ENCODE measurements at regions not wholly inside any gene's neighbourhood (a gene's known extent, or its start where the extent isn't known, plus 50 kb on each side); places are given as distances from the start of the nearest gene placed in this dataset.

GRCh38 chr20:2203436-2203835 is 92.4 kb upstream of the TGM3 start:
- no peaks in the 10 kb centered on the region for H3K9me3 ChIP-seq (ENCODE audit: insufficient read depth, low read depth, low read length)
- H3K27me3 Mint-ChIP-seq (ENCODE audit: low read depth, unreplicated experiment): no peaks in the 10 kb centered on the region
- H2AFZ ChIP-seq (ENCODE audit: low read depth, low read length): no peak overlapping the region
- no peak overlapping the region for H3K4me3 Mint-ChIP-seq (ENCODE audit: unreplicated experiment)
- no peak overlapping the region for H3K4me2 ChIP-seq (ENCODE audit: low read length)
- H4K20me1 ChIP-seq (ENCODE audit: insufficient read depth, low read length): no peaks in the 10 kb centered on the region
- no peak for FAIRE-seq
- H3K36me3 ChIP-seq (ENCODE audit: insufficient read depth, low read length): no peaks in the 10 kb centered on the region
- H3K9ac ChIP-seq (ENCODE audit: low read length): no peak overlapping the region
- H3K4me3 ChIP-seq (ENCODE audit: insufficient read depth, low read depth, low read length): no peak overlapping the region
- peaks cover 9% of the 10 kb centered on the region for H3K27me3 ChIP-seq (ENCODE audit: insufficient read depth, low read length)
- H3K36me3 Mint-ChIP-seq (ENCODE audit: low read depth, unreplicated experiment): no peaks in the 10 kb centered on the region
- no peak for TF ChIP-seq CTCF (IDR thresholded peaks at IDR 0.05; ENCODE audit: insufficient read depth, low read depth, low read length)
- TF ChIP-seq EZH2 (IDR thresholded peaks at IDR 0.05; ENCODE audit: insufficient read depth, low read length): no peak
- peaks cover 5% of the 10 kb centered on the region for H3K4me1 ChIP-seq (ENCODE audit: insufficient read depth, low read length)
- no peaks in the 10 kb centered on the region for H3K9me3 Mint-ChIP-seq (ENCODE audit: unreplicated experiment)
- no peaks in the 10 kb centered on the region for H3K4me1 Mint-ChIP-seq (ENCODE audit: low read depth, unreplicated experiment)
- H3K27ac ChIP-seq (ENCODE audit: low read depth, low read length): no peak overlapping the region
- no peaks in the 10 kb centered on the region for H3K79me2 ChIP-seq (ENCODE audit: insufficient read depth, low read length)
- DNase-seq (ENCODE audit: low read depth): no peak
- no peak overlapping the region for H3K27ac Mint-ChIP-seq (ENCODE audit: unreplicated experiment)

GRCh38 chr20:2204021-2204420 is 91.8 kb upstream of the TGM3 start:
- no peaks in the 10 kb centered on the region for H3K9me3 Mint-ChIP-seq (ENCODE audit: unreplicated experiment)
- no peak for FAIRE-seq

More at GRCh38 chr20:2204021-2204420, 91.8 kb upstream of the TGM3 start:
- peaks cover 13% of the 10 kb centered on the region for H3K27me3 ChIP-seq (ENCODE audit: insufficient read depth, low read length)
- Mint-ChIP-seq H3K27ac (ENCODE audit: unreplicated experiment) (no peak overlapping the region), H3K4me3 (ENCODE audit: unreplicated experiment) (no peak overlapping the region), H3K27me3 (ENCODE audit: low read depth, unreplicated experiment) (no peaks in the 10 kb centered on the region), H3K4me1 (ENCODE audit: low read depth, unreplicated experiment) (no peaks in the 10 kb centered on the region), H3K36me3 (ENCODE audit: low read depth, unreplicated experiment) (no peaks in the 10 kb centered on the region)
- no peaks in the 10 kb centered on the region for H4K20me1 ChIP-seq (ENCODE audit: insufficient read depth, low read length)
- H3K79me2 ChIP-seq (ENCODE audit: insufficient read depth, low read length): no peaks in the 10 kb centered on the region
- no peaks in the 10 kb centered on the region for H3K36me3 ChIP-seq (ENCODE audit: insufficient read depth, low read length)
- H3K9ac ChIP-seq (ENCODE audit: low read length): no peak overlapping the region
- peaks cover 5% of the 10 kb centered on the region for H3K4me1 ChIP-seq (ENCODE audit: insufficient read depth, low read length)
- H3K4me3 ChIP-seq (ENCODE audit: insufficient read depth, low read depth, low read length): no peak overlapping the region
- DNase-seq (ENCODE audit: low read depth): no peak
- no peak overlapping the region for H3K27ac ChIP-seq (ENCODE audit: low read depth, low read length)
- no peaks in the 10 kb centered on the region for H3K9me3 ChIP-seq (ENCODE audit: insufficient read depth, low read depth, low read length)
- H2AFZ ChIP-seq (ENCODE audit: low read depth, low read length): no peak overlapping the region
- H3K4me2 ChIP-seq (ENCODE audit: low read length): no peak overlapping the region
- TF ChIP-seq EZH2 (IDR thresholded peaks at IDR 0.05; ENCODE audit: insufficient read depth, low read length) (no peak), CTCF (IDR thresholded peaks at IDR 0.05; ENCODE audit: insufficient read depth, low read depth, low read length) (no peak)

Data from astrocyte (in vitro differentiated cells and primary cell).